Hepatocyte (in vitro differentiated cells): ENCODE measurements at regions not wholly inside any gene's neighbourhood (a gene's known extent, or its start where the extent isn't known, plus 50 kb on each side); places are given as distances from the start of the nearest gene placed in this dataset.

Source experiments
- CTCF ChIP-seq: fragments of 200-600 bp; sonication (generic); IDR thresholded peaks from 2 replicates; pipeline ENCODE4 v1.5.1; 2016; ENCODE audit warnings: antibody characterized with exemption, mild to moderate bottlenecking; ENCODE audit not compliant: poor library complexity
- EZH2 ChIP-seq: fragments of 200-600 bp; sonication (generic); IDR thresholded peaks from 2 replicates; pipeline ENCODE4 v1.6.1; 2016; ENCODE audit warnings: antibody characterized with exemption, mild to moderate bottlenecking, borderline replicate concordance
- EZH2phosphoT487 ChIP-seq: fragments of 200-600 bp; sonication (generic); IDR thresholded peaks from one replicate; pipeline ENCODE4 v1.6.1; 2018; ENCODE audit warnings: antibody characterized with exemption, mild to moderate bottlenecking, low read depth, moderate library complexity; ENCODE audit not compliant: unreplicated experiment, severe bottlenecking

GRCh38 chr5:39779831-39780230 is 355.1 kb upstream of the DAB2 start:
- TF ChIP-seq CTCF, result no peak
- no peak for TF ChIP-seq EZH2
- no peak for TF ChIP-seq EZH2phosphoT487
